ENCODE measurements at regions not wholly inside any gene's neighbourhood (a gene's known extent, or its start where the extent isn't known, plus 50 kb on each side); places are given as distances from the start of the nearest gene placed in this dataset.

- ATAC-seq = no peak
- TF ChIP-seq TCF4 (CRISPR knock-in tag; IDR thresholded peaks at IDR 0.05; ENCODE audit: borderline replicate concordance) = no peak
- TF ChIP-seq TOX (CRISPR knock-in tag; IDR thresholded peaks at IDR 0.05; ENCODE audit: borderline replicate concordance) = no peak
- no peak for TF ChIP-seq ZNF70 (CRISPR knock-in tag; IDR thresholded peaks at IDR 0.05)
- TF ChIP-seq ZC3H10 (CRISPR knock-in tag; IDR thresholded peaks at IDR 0.05) = no peak
- TF ChIP-seq ARNTL (CRISPR knock-in tag; IDR thresholded peaks at IDR 0.05; ENCODE audit: borderline replicate concordance, low read depth) = no peak
- no peak for TF ChIP-seq ISL1 (CRISPR knock-in tag; IDR thresholded peaks at IDR 0.05)
- no peak for TF ChIP-seq RARB (CRISPR knock-in tag; IDR thresholded peaks at IDR 0.05)
- no peak for TF ChIP-seq CREB5 (CRISPR knock-in tag; IDR thresholded peaks at IDR 0.05; ENCODE audit: low read depth)
- no peak for TF ChIP-seq CSDC2 (CRISPR knock-in tag; IDR thresholded peaks at IDR 0.05)
- no peak for TF ChIP-seq ZNF8 (CRISPR knock-in tag; IDR thresholded peaks at IDR 0.05)
- no peak for TF ChIP-seq ZFP30 (CRISPR knock-in tag; IDR thresholded peaks at IDR 0.05)
- TF ChIP-seq ZFP3 (CRISPR knock-in tag; IDR thresholded peaks at IDR 0.05) = no peak
- TF ChIP-seq CSRNP3 (CRISPR knock-in tag; IDR thresholded peaks at IDR 0.05) = no peak
- TF ChIP-seq ESRRG (CRISPR knock-in tag; IDR thresholded peaks at IDR 0.05) = no peak
- TF ChIP-seq TSHZ2 (CRISPR knock-in tag; IDR thresholded peaks at IDR 0.05) = no peak
- TF ChIP-seq PPARA (CRISPR knock-in tag; IDR thresholded peaks at IDR 0.05; ENCODE audit: borderline replicate concordance) = no peak
- no peak for TF ChIP-seq POU6F1 (CRISPR knock-in tag; IDR thresholded peaks at IDR 0.05; ENCODE audit: borderline replicate concordance, low read depth)
- no peak for TF ChIP-seq PATZ1 (CRISPR knock-in tag; IDR thresholded peaks at IDR 0.05; ENCODE audit: borderline replicate concordance)
- TF ChIP-seq BACH2 (CRISPR knock-in tag; IDR thresholded peaks at IDR 0.05; ENCODE audit: borderline replicate concordance) = no peak
Measured at GRCh38 chr18:55137602-55138001, 178.3 kb upstream of the CCDC68 start.

GRCh38 chr18:55136864-55137263, 177.6 kb upstream of the CCDC68 start:
- ATAC-seq = peak; percentile 80
- no peak for TF ChIP-seq POU6F1 (CRISPR knock-in tag; IDR thresholded peaks at IDR 0.05; ENCODE audit: borderline replicate concordance, low read depth)
- TF ChIP-seq PPARA (CRISPR knock-in tag; IDR thresholded peaks at IDR 0.05; ENCODE audit: borderline replicate concordance) = no peak
- TF ChIP-seq ZNF70 (CRISPR knock-in tag; IDR thresholded peaks at IDR 0.05) = no peak
- no peak for TF ChIP-seq SNAI2 (CRISPR knock-in tag; IDR thresholded peaks at IDR 0.05)
- no peak for TF ChIP-seq OSR1 (CRISPR knock-in tag; IDR thresholded peaks at IDR 0.05)
- no peak for TF ChIP-seq GLIS3 (CRISPR knock-in tag; IDR thresholded peaks at IDR 0.05)
- TF ChIP-seq BACH2 (CRISPR knock-in tag; IDR thresholded peaks at IDR 0.05; ENCODE audit: borderline replicate concordance) = no peak
- TF ChIP-seq RARB (CRISPR knock-in tag; IDR thresholded peaks at IDR 0.05) = no peak
- TF ChIP-seq ZNF565 (CRISPR knock-in tag; conservative IDR thresholded peaks at IDR 0.05; ENCODE audit: low read depth) = no peak
- TF ChIP-seq ESRRG (CRISPR knock-in tag; IDR thresholded peaks at IDR 0.05) = no peak
- no peak for TF ChIP-seq ZNF8 (CRISPR knock-in tag; IDR thresholded peaks at IDR 0.05)
- no peak for TF ChIP-seq ZC3H10 (CRISPR knock-in tag; IDR thresholded peaks at IDR 0.05)
- TF ChIP-seq CSDC2 (CRISPR knock-in tag; IDR thresholded peaks at IDR 0.05) = no peak
- TF ChIP-seq TCF4 (CRISPR knock-in tag; IDR thresholded peaks at IDR 0.05; ENCODE audit: borderline replicate concordance) = no peak
- TF ChIP-seq ARNTL (CRISPR knock-in tag; IDR thresholded peaks at IDR 0.05; ENCODE audit: borderline replicate concordance, low read depth) = no peak
- TF ChIP-seq TOX (CRISPR knock-in tag; IDR thresholded peaks at IDR 0.05; ENCODE audit: borderline replicate concordance) = no peak
- no peak for TF ChIP-seq ZFP3 (CRISPR knock-in tag; IDR thresholded peaks at IDR 0.05)
